Endodermal cell (in vitro differentiated cells): ENCODE measurements at regions not wholly inside any gene's neighbourhood (a gene's known extent, or its start where the extent isn't known, plus 50 kb on each side); places are given as distances from the start of the nearest gene placed in this dataset.
A peak's percentile ranks its signal among the peaks of the same experiment; 100 is the strongest.

Experiments
- DNase-seq: peaks from one replicate; pipeline ENCODE4 v3.0.0-alpha.2; 2017
- H3K27ac ChIP-seq: 2 replicates; pipeline ENCODE4 v1.5.1; 2013; ENCODE audit warnings: mild to moderate bottlenecking, low read depth, low read length, moderate library complexity
- H3K27me3 ChIP-seq: 2 replicates; pipeline ENCODE4 v1.6.1; 2013; ENCODE audit warnings: mild to moderate bottlenecking, low read length, moderate library complexity; ENCODE audit not compliant: insufficient read depth, control insufficient read depth, poor library complexity, severe bottlenecking
- H3K36me3 ChIP-seq: 2 replicates; pipeline ENCODE4 v1.7.0; 2013; ENCODE audit warnings: mild to moderate bottlenecking, low read length, moderate library complexity; ENCODE audit not compliant: control insufficient read depth, insufficient read depth
- H3K4me1 ChIP-seq: one replicate; pipeline ENCODE4 v1.7.0; 2013; ENCODE audit warnings: low read length; ENCODE audit not compliant: control insufficient read depth, insufficient read depth
- H3K4me3 ChIP-seq: 2 replicates; pipeline ENCODE4 v1.5.1; 2013; ENCODE audit warnings: mild to moderate bottlenecking, low read length, moderate library complexity
- H3K9ac ChIP-seq: 2 replicates; pipeline ENCODE4 v1.6.1; 2013; ENCODE audit warnings: mild to moderate bottlenecking, low read length, moderate library complexity; ENCODE audit not compliant: poor library complexity, severe bottlenecking; ENCODE audit errors: extremely low read depth
- H3K9me3 ChIP-seq: 2 replicates; pipeline ENCODE4 v1.6.1; 2013; ENCODE audit warnings: mild to moderate bottlenecking, low read length, moderate library complexity; ENCODE audit not compliant: control insufficient read depth
- H3K27ac Mint-ChIP-seq: 2 replicates; pipeline ENCODE4 v1.8.0; 2020; ENCODE audit warnings: mixed read lengths
- H3K27me3 Mint-ChIP-seq: 2 replicates; pipeline ENCODE4 v1.8.0; 2021; ENCODE audit warnings: mild to moderate bottlenecking, mixed read lengths; ENCODE audit not compliant: insufficient read depth
- H3K36me3 Mint-ChIP-seq: 2 replicates; pipeline ENCODE4 v1.8.0; 2020; ENCODE audit warnings: low read depth, mixed read lengths
- H3K4me1 Mint-ChIP-seq: 2 replicates; pipeline ENCODE4 v1.8.0; 2020; ENCODE audit warnings: mixed read lengths
- H3K4me3 Mint-ChIP-seq: 2 replicates; pipeline ENCODE4 v1.8.0; 2020; ENCODE audit warnings: mild to moderate bottlenecking, moderate library complexity, mixed read lengths
- H3K9me3 Mint-ChIP-seq: 2 replicates; pipeline ENCODE4 v1.8.0; 2020; ENCODE audit warnings: mild to moderate bottlenecking, mixed read lengths
- WGBS, 2 experiments: methylation state at CpG; one replicate each; pipeline versions ENCODE4 v1.1.5 to v1.1.7; 2013; ENCODE audit warnings: missing lambda C conversion rate in 2 of 2, mixed read lengths in 1 of 2; ENCODE audit not compliant: insufficient coverage in 1 of 2, insufficient read length in 1 of 2; 5-methylcytosine and 5-hydroxymethylcytosine counted together
- TF ChIP-seq, protein P1 (sequence below): fragments of 200-600 bp; sonication (generic); conservative IDR thresholded peaks from 2 replicates; pipeline ENCODE4 v1.5.0; 2021; ENCODE audit warnings: antibody characterized with exemption, mild to moderate bottlenecking

DNA sequence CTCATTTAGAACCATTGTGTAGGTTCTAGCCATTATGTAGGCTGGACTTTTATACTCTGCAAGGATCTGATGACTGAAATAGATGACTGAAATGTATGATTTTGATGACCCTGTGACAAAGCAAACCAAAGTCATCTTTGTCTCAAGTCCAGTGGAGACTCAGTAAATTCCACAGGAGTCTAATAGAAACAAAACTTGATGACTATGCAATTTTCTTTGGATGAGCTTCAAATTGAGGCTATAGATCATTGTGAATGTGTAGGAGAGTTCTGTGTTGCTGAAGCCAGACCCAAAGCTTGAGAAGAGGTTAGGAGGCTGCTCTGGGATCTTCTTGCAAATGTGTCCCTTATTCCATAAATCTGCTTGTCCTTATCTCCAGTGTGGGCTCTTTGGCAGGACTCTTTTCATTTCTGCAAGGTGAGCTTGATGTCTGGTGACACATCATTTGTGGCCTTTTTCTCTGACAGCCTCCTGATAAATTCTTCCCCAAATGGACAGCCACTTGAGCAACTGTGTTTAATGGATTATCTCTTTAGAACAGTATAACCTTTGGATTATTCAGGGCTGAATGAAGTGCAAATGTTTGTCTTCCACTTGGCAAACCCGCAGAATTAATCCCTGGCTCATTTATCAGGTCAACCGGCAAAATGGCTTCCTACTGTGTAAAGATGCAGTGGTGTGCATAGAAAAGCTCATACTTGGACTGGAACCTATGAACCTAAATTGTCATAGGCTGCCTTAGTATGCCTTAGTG is 235.1 kb upstream of the ANKH start:
- no peaks in the 10 kb centered on the region for H3K36me3 ChIP-seq
- H3K9ac ChIP-seq: no peak overlapping the region
- Mint-ChIP-seq H3K36me3 (no peaks in the 10 kb centered on the region), H3K27me3 (no peaks in the 10 kb centered on the region), H3K9me3 (no peaks in the 10 kb centered on the region), H3K27ac (no peak overlapping the region), H3K4me3 (no peak overlapping the region), H3K4me1 (no peaks in the 10 kb centered on the region)
- WGBS, 2 experiments: 91 to 94% methylated on average over 2 of the region's 2 CpGs
- H3K27me3 ChIP-seq: no peaks in the 10 kb centered on the region
- no peaks in the 10 kb centered on the region for H3K4me1 ChIP-seq
- no peak overlapping the region for H3K27ac ChIP-seq
- no peaks in the 10 kb centered on the region for H3K9me3 ChIP-seq
- no peak overlapping the region for H3K4me3 ChIP-seq
- TF ChIP-seq, protein P1, sequence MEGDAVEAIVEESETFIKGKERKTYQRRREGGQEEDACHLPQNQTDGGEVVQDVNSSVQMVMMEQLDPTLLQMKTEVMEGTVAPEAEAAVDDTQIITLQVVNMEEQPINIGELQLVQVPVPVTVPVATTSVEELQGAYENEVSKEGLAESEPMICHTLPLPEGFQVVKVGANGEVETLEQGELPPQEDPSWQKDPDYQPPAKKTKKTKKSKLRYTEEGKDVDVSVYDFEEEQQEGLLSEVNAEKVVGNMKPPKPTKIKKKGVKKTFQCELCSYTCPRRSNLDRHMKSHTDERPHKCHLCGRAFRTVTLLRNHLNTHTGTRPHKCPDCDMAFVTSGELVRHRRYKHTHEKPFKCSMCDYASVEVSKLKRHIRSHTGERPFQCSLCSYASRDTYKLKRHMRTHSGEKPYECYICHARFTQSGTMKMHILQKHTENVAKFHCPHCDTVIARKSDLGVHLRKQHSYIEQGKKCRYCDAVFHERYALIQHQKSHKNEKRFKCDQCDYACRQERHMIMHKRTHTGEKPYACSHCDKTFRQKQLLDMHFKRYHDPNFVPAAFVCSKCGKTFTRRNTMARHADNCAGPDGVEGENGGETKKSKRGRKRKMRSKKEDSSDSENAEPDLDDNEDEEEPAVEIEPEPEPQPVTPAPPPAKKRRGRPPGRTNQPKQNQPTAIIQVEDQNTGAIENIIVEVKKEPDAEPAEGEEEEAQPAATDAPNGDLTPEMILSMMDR: no peak
- DNase-seq: no peak

DNA sequence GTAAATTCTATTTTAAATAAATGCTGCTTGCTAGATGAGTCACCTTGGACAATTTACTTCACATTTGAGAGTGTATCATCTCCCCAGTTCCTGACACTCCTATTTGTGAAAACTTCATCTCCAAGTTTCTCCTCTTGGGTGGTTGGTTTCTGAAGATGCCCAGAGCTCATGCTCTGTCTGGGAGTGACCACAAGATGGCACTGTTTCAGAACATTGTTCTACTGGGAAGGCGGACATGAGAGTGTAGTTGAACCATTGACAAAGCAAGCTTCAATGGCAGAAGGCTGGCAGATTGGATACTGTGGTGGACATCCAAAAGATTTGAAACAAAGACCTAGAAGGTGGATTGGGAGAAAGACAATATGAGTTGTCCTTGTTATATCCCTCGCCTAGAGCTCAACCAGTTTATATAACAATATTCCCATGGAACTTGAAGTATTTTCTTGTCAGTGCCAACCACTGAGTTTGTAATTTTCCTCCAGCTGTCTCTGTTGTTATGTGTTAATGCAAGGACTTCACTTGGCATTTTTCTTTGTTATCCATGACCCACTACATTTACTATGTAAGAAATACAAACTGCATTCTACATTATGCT is 234.3 kb upstream of the ANKH start:
- Mint-ChIP-seq H3K9me3 (no peaks in the 10 kb centered on the region), H3K4me1 (no peaks in the 10 kb centered on the region), H3K36me3 (no peaks in the 10 kb centered on the region), H3K27ac (no peak overlapping the region), H3K4me3 (no peak overlapping the region), H3K27me3 (no peaks in the 10 kb centered on the region)
- Histone ChIP-seq H3K27ac (no peak overlapping the region), H3K4me3 (no peak overlapping the region), H3K9me3 (no peaks in the 10 kb centered on the region), H3K36me3 (no peaks in the 10 kb centered on the region), H3K4me1 (no peaks in the 10 kb centered on the region), H3K9ac (no peak overlapping the region), H3K27me3 (no peaks in the 10 kb centered on the region)
- WGBS, 2 experiments: 54 to 100% methylated on average over 1 to 2 of the region's 2 CpGs
- TF ChIP-seq, protein P1: peak; percentile 92
- peak; percentile 85 for DNase-seq

DNA sequence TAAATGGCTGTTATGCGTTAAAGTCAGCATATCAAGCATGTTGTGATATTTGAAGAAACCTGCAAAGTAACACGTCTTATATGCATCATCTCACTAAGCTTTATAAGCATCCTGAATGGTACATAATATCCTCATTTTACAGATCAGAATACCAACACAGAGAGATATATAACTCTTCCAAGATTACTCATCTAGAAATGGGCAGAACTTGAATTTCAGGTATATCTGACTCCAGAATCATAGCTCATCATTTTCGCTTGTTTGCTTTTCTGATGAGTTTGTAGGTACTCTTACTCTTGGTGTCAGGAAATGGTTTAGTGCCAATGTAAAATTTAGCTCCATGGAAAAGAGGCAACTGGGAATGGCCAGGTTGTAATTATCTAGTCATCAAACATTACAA is 232.3 kb upstream of the ANKH start:
- H3K9me3 ChIP-seq: no peaks in the 10 kb centered on the region
- no peak for DNase-seq
- no peaks in the 10 kb centered on the region for H3K36me3 Mint-ChIP-seq
- no peak overlapping the region for H3K27ac ChIP-seq
- H3K4me1 ChIP-seq: no peaks in the 10 kb centered on the region
- H3K36me3 ChIP-seq: no peaks in the 10 kb centered on the region
- H3K4me1 Mint-ChIP-seq: no peaks in the 10 kb centered on the region
- 87 to 95% methylated on average over 2 to 3 of the region's 3 CpGs for WGBS, 2 experiments
- no peaks in the 10 kb centered on the region for H3K9me3 Mint-ChIP-seq
- TF ChIP-seq, protein P1: no peak
- H3K27me3 ChIP-seq: no peaks in the 10 kb centered on the region
- H3K27me3 Mint-ChIP-seq: peaks cover 5% of the 10 kb centered on the region
- no peak overlapping the region for H3K9ac ChIP-seq
- no peak overlapping the region for H3K4me3 ChIP-seq
- H3K4me3 Mint-ChIP-seq: no peak overlapping the region
- H3K27ac Mint-ChIP-seq: no peak overlapping the region
